GM19397 (cell line): ENCODE measurements at regions not wholly inside any gene's neighbourhood (a gene's known extent, or its start where the extent isn't known, plus 50 kb on each side); places are given as distances from the start of the nearest gene placed in this dataset.
"Not testable (repeated sequence)": the region's sequence is repeated elsewhere in the genome, so short reads cannot be mapped to it uniquely, and the experiment has no call there.

ENCODE experiments used
- ATAC-seq: cut with Tn5 transposase; IDR thresholded peaks from one replicate; pipeline ENCODE4 v1.9.1; 2021; ENCODE audit warnings: mild to moderate bottlenecking, moderate library complexity; ENCODE audit not compliant: unreplicated experiment

DNA sequence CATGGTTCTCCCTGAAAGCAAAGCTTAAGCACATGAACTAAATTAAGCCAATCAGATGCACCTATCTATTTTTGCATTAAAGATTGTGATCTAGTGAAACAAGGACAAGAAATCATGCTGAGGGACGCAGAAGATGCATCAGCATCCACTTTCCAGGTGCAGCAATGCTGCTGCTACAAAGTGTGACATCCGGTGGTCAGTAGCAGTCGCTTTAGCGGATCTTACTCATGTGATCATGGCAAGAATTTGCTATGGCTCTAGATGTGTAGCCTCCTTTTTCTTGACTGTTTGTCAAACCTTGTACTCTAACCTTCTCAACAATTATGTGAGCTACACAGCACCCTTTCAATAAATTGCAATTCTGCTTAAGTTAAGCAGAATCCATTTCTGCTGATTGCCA lies 126.8 kb upstream of the SMLR1 start:
- no peak for ATAC-seq

DNA sequence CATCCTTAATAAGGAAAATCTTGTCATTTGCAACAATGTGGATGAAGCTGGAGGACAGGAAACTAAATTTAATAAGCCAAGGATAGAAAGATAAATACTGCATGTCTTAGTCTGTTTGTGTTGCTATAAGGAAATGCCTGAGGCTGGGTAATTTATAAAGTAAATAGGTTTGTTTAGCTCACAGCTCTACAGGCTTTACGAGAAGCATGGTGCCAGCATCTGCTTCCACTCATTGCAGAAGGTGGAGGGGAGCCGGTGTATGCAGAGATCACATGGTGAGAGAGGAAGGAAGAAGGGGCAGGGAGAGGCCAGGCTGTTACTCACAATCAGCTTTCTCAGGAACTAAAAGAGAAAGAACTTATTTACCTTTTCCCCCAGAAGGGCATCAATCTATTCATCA lies 118.9 kb upstream of the SMLR1 start:
- ATAC-seq = no peak

DNA sequence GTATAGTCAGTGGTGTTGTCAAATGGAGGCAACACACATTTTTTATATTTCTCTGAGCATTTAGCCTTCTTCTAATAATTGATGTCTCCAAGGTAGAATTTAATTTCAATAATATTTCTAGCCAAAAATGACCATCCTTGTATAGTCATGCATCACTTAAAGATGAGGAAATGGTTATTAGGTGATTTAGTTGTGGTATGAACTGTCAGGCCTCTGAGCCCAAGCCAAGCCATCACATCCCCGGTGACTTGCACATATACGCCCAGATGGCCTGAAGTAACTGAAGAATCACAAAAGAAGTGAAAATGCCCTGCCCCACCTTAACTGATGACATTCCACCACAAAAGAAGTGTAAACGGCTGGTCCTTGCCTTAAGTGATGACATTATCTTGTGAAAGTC lies 115.6 kb upstream of the SMLR1 start:
- not testable (repeated sequence) for ATAC-seq

DNA sequence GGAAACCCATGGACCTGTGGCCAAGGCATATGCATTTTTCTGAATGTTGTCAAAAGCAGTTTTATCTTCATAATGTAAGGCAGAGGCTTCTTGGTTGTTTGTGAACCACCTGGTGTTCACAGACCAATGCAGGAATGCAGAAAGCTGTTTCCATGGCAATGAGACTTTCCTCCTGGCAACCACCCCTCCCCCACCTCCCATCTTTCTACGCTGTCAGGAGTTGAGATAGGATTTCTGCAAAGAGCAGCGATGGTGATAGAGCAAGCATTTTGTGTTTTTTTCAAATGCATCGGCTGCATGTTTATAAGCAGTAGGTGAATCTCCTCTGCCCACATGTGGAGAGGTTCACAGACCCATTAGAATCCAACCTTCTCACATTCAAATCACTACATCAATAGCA lies 114.1 kb upstream of the SMLR1 start:
- ATAC-seq = no peak

DNA sequence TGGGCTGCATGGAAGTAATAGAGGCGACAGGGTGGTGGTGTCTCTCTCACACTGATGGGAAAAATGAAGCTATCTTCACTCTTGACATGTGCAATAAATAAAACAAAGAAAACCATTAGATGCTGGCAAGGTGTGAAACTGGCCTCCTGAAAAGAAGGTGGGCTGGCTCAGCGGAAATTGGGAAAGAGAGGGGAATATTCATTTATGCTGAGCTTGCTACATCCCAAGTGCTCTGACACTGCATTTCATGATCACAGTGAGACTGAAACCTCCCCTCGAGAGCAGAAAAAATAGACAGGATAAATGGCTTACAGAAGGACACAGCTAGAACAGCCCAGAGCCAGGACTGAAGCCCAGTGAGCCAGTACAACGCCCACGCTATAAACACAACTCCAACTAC lies 112.1 kb upstream of the SMLR1 start:
- no peak for ATAC-seq

DNA sequence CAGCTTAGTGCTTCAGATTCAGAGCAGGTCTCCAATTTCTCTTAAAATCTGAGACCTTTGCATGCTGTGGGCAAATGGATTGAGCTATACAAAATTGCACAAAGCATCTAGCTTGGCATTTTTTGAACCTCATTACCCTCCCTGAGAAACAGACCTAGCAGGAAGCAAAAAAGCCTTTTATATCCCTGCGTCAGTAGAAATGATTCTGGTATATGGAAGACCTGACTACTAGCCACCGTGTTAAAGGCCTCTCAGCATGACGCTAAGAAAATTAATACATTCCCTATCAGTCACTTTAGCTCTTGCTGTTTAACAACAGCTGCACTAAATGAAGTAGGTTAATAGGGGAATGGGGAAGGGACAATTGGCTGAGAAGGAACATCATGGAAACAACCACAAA lies 110.7 kb upstream of the SMLR1 start:
- ATAC-seq = no peak

DNA sequence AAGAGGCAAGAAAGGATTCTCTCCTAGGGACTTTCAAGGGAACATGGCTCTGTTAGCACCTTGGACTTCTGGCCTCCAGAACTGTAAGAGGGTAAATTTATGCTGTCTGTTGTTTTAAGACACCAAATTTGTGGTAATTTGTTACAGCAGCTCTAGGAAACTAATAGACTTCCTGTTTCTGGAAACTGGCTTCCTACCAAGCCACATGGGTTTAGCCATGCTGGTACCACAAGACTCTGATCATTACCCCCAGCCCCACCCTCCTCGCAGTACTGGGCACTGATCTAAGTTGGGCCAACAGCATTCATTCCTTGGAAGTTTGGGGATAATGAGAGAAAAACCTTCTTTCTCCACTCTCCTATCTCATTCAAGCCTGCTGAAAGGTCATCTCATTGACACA lies 109.5 kb upstream of the SMLR1 start:
- no peak for ATAC-seq

DNA sequence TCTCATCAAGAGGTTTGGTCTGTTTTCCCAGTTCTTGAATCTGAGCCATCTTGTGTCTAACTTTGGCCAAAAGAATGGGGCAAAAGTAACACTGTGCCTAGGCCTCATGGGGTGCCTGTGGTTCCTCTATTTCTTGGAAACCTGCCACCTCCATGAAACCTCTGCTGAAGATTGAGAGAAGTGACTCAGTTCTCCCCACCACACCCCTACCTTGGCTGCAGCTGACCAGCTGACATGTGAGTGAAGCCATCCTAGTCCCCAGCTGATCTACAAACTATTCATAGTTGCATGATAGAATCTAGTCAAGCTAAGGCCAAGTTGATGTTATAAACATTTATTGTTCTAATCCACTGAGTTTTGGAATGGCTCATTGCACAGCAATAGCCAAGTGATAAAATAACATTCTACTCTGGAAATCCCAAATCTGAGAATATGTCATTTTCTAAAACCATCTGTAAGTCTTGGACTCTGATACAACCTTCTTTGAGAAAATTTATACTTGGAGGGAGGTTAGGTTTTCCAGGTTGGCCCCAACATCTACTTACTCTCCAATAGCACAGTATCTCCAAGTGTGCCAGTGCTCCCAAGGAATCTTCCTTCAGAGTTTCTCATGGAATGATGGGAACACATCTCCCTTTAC lies 107.0 kb upstream of the SMLR1 start:
- no peak for ATAC-seq

DNA sequence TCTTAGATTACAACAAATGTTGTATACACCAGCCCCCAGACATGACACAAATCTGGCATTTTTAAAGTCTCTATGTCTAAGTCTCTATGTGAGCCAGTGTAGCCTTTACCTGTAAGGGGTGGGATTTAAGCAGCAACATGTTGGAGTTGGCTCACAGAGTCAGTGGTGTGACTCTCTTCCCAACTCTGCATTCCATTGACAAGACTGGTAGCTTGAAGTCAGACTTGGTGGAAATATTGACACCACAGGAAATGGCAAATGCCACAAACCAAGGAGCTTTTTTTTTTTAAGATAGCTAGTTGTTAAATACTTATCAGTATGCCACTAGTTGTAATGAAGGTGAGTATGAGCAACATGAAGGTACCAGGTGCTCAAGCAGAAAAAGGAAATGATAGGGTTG lies 103.1 kb upstream of the SMLR1 start:
- ATAC-seq = no peak

DNA sequence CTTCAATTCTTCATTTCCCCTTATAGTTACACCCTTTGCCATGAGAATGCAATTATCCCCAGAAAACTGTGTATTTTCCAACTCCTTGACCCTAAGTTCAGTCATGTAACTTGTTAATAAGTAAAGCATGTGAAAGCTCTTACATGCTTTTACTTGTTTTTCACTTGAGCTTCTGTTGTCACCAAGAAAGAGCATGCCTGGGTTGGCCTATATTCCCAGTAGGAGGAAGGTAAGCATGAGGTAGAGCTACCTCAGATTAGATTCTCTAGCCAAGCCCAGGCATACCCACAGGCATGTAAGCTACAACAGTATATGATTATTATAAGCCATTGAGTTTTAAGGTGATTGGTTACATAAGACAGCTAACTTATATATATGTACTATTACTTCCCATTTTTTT lies 101.7 kb upstream of the SMLR1 start:
- ATAC-seq = no peak

DNA sequence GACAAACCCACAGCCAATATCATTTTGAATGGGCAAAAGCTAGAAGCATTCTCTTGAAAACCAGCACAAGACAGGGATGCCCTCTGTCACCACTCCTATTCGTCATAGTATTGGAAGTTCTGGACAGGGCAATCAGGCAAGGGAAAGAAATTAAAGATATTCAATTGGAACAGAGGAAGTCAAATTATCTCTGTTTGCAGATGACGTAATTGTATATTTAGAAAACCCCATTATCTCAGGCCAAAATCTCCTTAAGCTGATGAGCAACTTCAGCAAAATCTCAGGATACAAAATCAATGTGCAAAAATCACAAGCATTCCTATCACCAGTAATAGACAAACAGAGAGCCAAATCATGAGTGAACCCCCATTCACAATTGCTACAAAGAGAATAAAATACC lies 99.1 kb upstream of the SMLR1 start:
- ATAC-seq = not testable (repeated sequence)

DNA sequence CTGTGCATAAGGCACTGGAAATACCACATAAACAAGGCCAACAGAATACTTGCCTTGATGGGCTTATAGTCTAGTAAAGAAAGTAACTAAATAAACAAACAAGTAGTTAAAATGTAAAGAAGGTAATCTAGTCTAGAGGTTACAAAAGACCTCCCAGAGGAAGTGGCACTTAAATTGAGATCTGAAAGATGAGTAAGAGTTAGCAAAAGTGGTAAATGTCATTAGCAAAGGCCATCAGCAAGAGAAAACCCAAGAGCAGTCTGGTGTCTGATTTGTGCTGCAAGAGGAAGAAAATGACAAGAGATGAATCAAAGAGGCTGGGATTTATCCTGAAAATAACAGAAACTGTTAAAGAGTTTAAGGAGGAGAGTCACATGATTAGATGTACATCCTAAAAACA lies 96.6 kb upstream of the SMLR1 start:
- ATAC-seq = no peak

DNA sequence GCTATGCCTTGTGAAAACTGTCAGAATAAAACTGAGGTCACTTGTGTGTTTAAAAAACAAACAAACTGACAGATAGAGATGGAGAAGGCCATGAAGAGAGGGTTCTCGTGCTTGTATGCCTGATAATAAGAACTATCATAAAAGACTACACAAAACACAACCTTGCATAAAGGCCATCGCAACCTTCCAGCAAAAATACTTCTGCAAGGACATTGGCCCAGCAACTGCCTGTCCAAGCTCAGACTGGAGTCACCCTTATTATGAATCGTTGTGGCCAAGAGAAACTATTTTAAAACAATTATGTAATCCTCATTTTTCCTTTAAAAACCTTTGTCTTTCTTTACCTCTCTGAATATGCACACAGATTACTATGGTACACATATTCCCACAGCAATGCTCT lies 93.0 kb upstream of the SMLR1 start:
- ATAC-seq = no peak

DNA sequence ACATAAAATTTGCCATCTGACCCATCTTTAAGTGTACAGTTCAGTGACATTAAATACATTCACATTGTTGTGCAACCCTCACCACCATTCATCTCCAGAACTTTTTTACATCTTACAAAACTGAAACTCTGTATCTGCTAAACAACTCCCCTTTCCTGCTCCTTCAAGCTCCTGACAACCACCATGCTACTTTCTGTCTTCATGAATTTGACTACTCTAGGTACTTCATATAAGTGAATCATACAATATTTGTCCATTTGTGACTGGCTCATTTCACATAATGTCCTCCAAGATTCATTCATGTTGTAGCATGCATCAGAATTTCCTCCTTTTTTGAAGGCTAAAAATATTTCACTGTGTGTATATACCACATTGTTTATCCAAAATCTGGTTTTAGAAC lies 86.9 kb upstream of the SMLR1 start:
- no peak for ATAC-seq

DNA sequence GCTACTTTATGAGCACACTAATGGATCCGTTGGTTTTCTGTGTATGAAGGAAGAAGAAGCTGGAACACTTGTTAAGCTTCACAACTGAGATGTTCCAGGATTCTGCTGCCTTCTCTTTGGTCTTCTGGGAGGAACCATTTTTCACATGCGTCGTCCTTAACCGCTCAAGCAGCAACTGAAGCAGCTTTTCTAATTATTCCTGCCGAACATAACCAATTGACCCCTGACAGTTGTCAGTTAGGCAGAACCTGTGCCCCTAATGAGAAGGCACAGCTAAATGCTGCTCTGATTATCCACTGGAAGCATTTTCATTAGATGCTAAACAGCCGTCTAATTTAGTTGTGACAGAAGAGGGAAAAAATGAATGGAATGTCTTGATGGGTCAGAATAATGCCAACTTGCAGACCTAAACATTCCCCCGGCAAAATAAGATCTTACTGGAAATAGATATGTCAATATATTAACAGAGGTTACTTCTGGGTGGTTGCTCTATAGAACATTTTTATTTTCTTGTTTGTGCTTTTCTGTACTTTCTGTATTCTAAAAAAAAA lies 85.0 kb upstream of the SMLR1 start:
- ATAC-seq = no peak

DNA sequence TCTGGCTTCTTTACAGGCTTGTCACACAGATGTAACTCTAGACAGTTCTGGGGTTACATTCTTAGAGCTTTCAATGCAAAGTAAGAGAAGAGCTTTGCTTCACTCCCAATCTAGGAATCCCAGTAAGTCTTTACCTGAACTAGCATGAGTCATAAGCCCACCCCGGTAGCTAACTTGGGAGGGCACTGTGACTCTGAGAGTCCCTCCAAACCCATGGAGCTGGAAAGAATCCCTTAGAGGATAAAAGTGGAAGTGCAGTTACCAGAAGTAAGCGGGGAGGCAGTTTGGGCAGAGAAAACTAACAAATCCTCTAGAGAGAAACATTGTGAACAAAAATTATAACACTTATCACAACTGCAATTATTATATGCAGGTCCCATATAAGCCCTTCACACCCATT lies 84.0 kb upstream of the SMLR1 start:
- ATAC-seq = no peak

DNA sequence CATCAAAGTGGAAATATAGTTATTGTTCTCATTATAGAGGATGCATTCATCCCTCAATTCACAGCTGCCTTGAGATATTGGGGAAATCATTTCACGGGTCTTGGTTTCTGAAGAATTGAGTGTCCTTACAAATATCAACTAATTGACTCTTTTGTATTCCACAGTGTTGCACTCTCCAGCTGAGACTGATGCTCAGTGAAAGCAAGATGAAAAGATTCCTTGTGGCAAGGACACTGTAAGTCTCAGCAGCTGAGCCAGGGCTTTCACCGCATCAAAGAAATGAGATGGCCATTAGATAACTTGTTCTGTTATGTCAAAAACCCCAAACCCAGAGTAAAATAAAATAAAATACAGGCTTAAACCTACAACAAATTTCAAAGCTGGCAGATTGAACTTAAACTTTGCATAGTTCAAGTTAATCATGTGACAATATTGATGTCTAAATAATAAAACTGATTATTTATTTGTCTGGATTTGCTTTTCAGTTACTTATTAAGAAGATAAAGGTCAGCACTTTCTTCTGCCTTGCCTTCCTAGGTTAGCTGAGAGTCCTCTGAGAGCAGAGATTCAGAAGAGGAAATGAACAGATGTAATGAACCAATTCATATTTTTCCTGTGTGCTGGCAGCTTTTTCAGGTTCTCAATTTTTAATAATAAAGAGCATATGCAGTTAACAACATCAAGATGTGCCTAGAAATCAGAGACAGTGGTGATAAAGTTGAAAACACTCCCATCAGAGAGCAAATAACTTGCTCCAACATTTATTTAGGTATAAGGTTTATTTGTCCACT lies 82.4 kb upstream of the SMLR1 start:
- no peak for ATAC-seq

DNA sequence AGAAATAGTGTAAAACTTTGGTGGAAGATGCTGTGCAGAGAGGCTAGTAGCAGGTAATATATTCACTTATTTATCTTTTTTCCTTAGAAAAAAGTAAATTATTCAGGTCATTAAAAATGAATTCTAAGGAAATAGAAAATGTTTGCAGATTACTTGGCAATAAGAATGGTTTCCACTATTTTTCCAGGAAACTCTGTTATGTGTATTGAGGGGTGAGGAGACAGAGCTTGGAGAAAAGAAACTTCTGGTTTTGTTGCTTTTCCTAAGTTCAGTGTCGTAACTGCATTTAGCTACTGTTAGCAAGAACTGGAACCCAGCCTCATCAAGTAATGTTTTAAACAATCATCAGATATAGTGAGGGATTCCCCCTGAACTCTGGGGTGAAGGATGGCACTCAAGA lies 79.2 kb upstream of the SMLR1 start:
- ATAC-seq = no peak

DNA sequence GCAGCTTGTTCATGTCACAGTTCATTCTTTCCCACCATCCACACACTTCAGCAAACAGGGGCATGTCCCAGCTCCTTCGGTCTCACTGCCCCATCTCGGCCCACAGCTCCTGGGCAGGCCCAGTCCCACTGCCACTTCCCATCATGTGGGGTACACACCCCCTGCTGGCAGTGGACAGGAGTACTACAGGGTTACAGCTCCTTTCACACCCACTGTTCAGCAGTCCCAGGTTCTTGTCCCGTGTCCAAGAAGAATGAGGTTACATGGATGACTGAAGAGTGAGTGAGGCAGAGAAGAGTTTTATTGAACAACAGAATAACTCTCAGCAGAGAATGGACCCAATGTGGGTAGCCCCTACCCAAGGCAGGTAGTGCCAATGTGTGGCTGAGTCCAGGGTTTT lies 77.8 kb upstream of the SMLR1 start:
- no peak for ATAC-seq

DNA sequence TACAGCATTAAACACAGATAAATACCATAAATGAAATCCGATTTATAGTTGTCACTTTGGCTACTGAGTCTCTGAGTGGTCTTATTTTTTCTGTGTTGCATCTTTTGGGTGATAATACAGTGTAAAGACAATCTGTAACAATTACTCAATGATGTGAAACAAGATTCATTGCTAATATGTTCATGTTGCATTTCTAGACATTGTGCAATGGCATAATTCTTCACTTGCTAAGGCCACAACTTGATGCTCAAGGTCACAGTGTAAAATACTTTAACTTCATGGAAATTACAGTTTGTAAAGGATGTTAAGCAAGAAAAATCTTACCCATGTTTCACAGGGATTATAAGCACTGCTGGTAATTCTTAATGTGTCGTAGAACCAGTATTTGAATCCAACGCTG lies 74.9 kb upstream of the SMLR1 start:
- no peak for ATAC-seq

DNA sequence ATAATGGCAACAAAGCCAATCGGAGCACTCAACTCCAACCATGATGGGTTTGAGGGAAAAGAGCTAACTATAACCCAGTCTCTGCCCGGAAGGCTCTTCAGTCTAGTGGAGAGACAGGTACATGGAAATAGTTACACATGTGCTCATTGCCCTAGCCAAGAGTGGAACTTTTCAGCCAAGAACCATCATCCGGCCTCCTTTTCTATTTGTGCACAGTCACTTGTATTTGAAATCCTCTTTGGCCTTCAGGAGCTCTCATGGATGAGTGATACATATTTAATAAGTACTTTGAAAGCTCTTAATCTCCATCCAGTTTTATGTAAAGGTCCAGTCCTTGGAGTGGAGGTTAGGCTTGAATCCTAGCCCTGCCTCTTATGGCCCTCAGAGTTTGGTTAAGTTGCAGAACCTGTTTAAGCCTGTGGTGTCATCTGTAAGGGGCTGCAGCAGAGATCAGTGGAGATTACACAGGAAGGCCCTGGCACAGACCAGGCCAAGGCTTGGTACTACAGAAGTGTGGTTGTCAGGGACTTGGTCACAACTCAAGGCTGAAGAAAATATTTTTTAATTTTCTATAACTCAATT lies 72.3 kb upstream of the SMLR1 start:
- no peak for ATAC-seq

DNA sequence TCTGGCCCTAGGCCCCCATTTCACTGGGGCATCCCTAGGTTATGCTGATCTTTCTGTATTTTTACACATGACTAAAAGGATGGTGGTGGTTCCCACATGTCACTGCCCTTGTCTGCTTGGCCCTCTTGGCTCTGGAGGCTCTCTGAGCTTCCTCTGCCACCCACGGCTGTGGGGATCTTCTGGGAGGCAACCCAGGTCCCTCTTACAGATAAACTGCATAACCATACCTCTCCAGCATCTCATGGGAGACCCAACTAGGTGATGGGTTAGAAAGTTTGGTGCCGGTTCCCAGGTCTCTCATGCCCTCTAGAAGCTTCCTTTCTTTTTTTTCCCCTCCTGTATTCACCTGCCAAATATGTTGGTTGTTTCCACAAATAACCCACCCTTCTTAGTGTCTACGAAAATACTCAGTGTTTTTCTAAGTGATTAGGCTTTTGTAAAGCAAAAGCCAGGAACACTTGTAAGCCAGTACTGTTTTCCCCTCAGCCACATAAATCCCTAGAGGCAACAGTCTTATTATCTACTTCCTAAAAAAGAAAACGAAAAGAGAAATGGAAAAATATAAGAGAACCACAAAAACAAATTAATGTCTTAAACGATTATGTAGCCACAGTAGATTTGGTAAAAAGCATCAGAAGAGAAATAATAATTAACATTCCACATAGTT lies 71.7 kb upstream of the SMLR1 start:
- no peak for ATAC-seq
